ENCODE measurements at regions not wholly inside any gene's neighbourhood (a gene's known extent, or its start where the extent isn't known, plus 50 kb on each side); places are given as distances from the start of the nearest gene placed in this dataset.
A peak's percentile ranks its signal among the peaks of the same experiment; 100 is the strongest.
"Not testable (repeated sequence)": the region's sequence is repeated elsewhere in the genome, so short reads cannot be mapped to it uniquely, and the experiment has no call there.

- DNase-seq (ENCODE audit: low read depth, low spot score) = no peak
These were observed 992.7 kb upstream of the USP15 start for GRCh38 chr12:61267474-61267873.

- peak; percentile 78 for DNase-seq (ENCODE audit: low read depth, low spot score)
These were observed 987.8 kb upstream of the USP15 start for GRCh38 chr12:61272441-61272840.

GRCh38 chr12:61282790-61283575 lies 977.2 kb upstream of the USP15 start:
- no peak for DNase-seq (ENCODE audit: low read depth, low spot score)

GRCh38 chr12:61290473-61290872 lies 969.7 kb upstream of the USP15 start:
- DNase-seq (ENCODE audit: low read depth, low spot score) = no peak

- DNase-seq (ENCODE audit: low read depth, low spot score) = peak; percentile 52
These were observed 968.6 kb upstream of the USP15 start for GRCh38 chr12:61291647-61292046.

GRCh38 chr12:61294011-61294410 lies 966.2 kb upstream of the USP15 start:
- not testable (repeated sequence) for DNase-seq (ENCODE audit: low read depth, low spot score)

- no peak for DNase-seq (ENCODE audit: low read depth, low spot score)
These were observed 958.4 kb upstream of the USP15 start for GRCh38 chr12:61301817-61302216.

GRCh38 chr12:61302282-61302681 lies 957.9 kb upstream of the USP15 start:
- DNase-seq (ENCODE audit: low read depth, low spot score) = no peak

GRCh38 chr12:61308220-61308619 lies 952.0 kb upstream of the USP15 start:
- DNase-seq (ENCODE audit: low read depth, low spot score) = no peak

- DNase-seq (ENCODE audit: low read depth, low spot score) = no peak
These were observed 948.8 kb upstream of the USP15 start for GRCh38 chr12:61311413-61311812.

GRCh38 chr12:61348871-61349270 lies 911.3 kb upstream of the USP15 start:
- DNase-seq (ENCODE audit: low read depth, low spot score) = no peak

- DNase-seq (ENCODE audit: low read depth, low spot score) = no peak
These were observed 905.1 kb upstream of the USP15 start for GRCh38 chr12:61355105-61355504.

GRCh38 chr12:61356485-61356884 lies 903.7 kb upstream of the USP15 start:
- no peak for DNase-seq (ENCODE audit: low read depth, low spot score)

- DNase-seq (ENCODE audit: low read depth, low spot score) = no peak
These were observed 902.7 kb upstream of the USP15 start for GRCh38 chr12:61357496-61357895.

GRCh38 chr12:61362037-61362436 lies 898.2 kb upstream of the USP15 start:
- no peak for DNase-seq (ENCODE audit: low read depth, low spot score)

- DNase-seq (ENCODE audit: low read depth, low spot score) = no peak
These were observed 895.2 kb upstream of the USP15 start for GRCh38 chr12:61365001-61365400.

- no peak for DNase-seq (ENCODE audit: low read depth, low spot score)
These were observed 892.9 kb upstream of the USP15 start for GRCh38 chr12:61367281-61367785.

- no peak for DNase-seq (ENCODE audit: low read depth, low spot score)
These were observed 890.8 kb upstream of the USP15 start for GRCh38 chr12:61369241-61369910.

GRCh38 chr12:61384511-61384910 lies 875.7 kb upstream of the USP15 start:
- no peak for DNase-seq (ENCODE audit: low read depth, low spot score)

GRCh38 chr12:61385771-61386170 lies 874.4 kb upstream of the USP15 start:
- no peak for DNase-seq (ENCODE audit: low read depth, low spot score)

- DNase-seq (ENCODE audit: low read depth, low spot score) = no peak
These were observed 862.5 kb upstream of the USP15 start for GRCh38 chr12:61397668-61398067.

GRCh38 chr12:61412201-61412600 lies 848.0 kb upstream of the USP15 start:
- no peak for DNase-seq (ENCODE audit: low read depth, low spot score)

GRCh38 chr12:61414470-61414869 lies 845.7 kb upstream of the USP15 start:
- no peak for DNase-seq (ENCODE audit: low read depth, low spot score)
